ENCODE measurements at regions not wholly inside any gene's neighbourhood (a gene's known extent, or its start where the extent isn't known, plus 50 kb on each side); places are given as distances from the start of the nearest gene placed in this dataset.

- intact Hi-C loops (cut with micrococcal nuclease; ENCODE audit: unreplicated experiment): no loop called here
- Histone ChIP-seq H3K27me3 (ENCODE audit: control insufficient read depth in 1 of 2, insufficient read depth in 2 of 2, low read length in 2 of 2) (no peaks in the 10 kb centered on the region), H4K20me1 (ENCODE audit: insufficient read depth, low read length) (no peaks in the 10 kb centered on the region; the same call in 1 of the 2 replicates), H3K4me1 (ENCODE audit: insufficient read depth, low read length) (no peaks in the 10 kb centered on the region), H3K36me3 (replicated peaks in 1 of 2; ENCODE audit: control insufficient read depth in 1 of 2, insufficient read depth in 2 of 2, low read length in 2 of 2) (no peaks in the 10 kb centered on the region), H3K4me2 (ENCODE audit: low read depth, low read length) (no peak overlapping the region), H3K9me3 (ENCODE audit: low read length) (no peaks in the 10 kb centered on the region), H3K79me2 (ENCODE audit: insufficient read depth, low read length) (no peaks in the 10 kb centered on the region), H2AFZ (ENCODE audit: low read length) (no peak overlapping the region), H3K27ac (ENCODE audit: extremely low read length, insufficient read depth, low read length) (no peak overlapping the region), H3K9ac (ENCODE audit: insufficient read depth, low read depth, low read length) (no peak overlapping the region), H3K4me3 (replicated peaks in 1 of 3; ENCODE audit: insufficient read depth in 1 of 3, low read depth in 2 of 3, low read length in 3 of 3) (no peak overlapping the region)
- POLR2A ChIA-PET: no interaction called here
- FAIRE-seq (no peak), ATAC-seq (no peak), DNase-seq (ENCODE audit: low spot score) (no peak)
- TF ChIP-seq AGO2 (optimal IDR thresholded peaks at IDR 0.05; ENCODE audit: low read depth, low read length) (no peak), GLI4 (CRISPR knock-in tag; IDR thresholded peaks at IDR 0.05; ENCODE audit: borderline replicate concordance) (no peak), RFX3 (CRISPR knock-in tag; IDR thresholded peaks at IDR 0.05) (no peak), RNF2 (conservative IDR thresholded peaks at IDR 0.05; ENCODE audit: low read depth) (no peak), ZSCAN22 (CRISPR knock-in tag; IDR thresholded peaks at IDR 0.05) (no peak), GLMP (CRISPR knock-in tag; IDR thresholded peaks at IDR 0.05; ENCODE audit: borderline replicate concordance) (no peak), ZFP82 (CRISPR knock-in tag; IDR thresholded peaks at IDR 0.05; ENCODE audit: borderline replicate concordance) (no peak), JUND (CRISPR knock-in tag; IDR thresholded peaks at IDR 0.05) (no peak), ZNF512 (CRISPR knock-in tag; IDR thresholded peaks at IDR 0.05) (no peak), ZEB1 (IDR thresholded peaks at IDR 0.05; ENCODE audit: insufficient replicate concordance, low read depth) (no peak), ZFP36L2 (CRISPR knock-in tag; IDR thresholded peaks at IDR 0.05) (no peak), ZNF605 (CRISPR knock-in tag; IDR thresholded peaks at IDR 0.05) (no peak), SNRNP70 (IDR thresholded peaks at IDR 0.05; ENCODE audit: low read depth, low read length) (no peak), IKZF4 (CRISPR knock-in tag; IDR thresholded peaks at IDR 0.05; ENCODE audit: borderline replicate concordance, low read depth, not compliant biosample characterization) (no peak)
- no TSS peak for BruUV-seq (replicated peaks)
- CTCF ChIA-PET (ENCODE audit: low intra/inter-chr PET ratio, low total read pairs): no interaction called here
- in situ Hi-C loops (cut with HindIII; ENCODE audit: extremely low pct_ligation_motif_present, low pct_unique_long_range_greater_than_20kb): no loop called here
- WGBS (ENCODE audit: low lambda C conversion rate): 46% methylated on average over 4 of the region's 4 CpGs
Measured at GRCh38 chr18:45557287-45557686, 58.0 kb upstream of the SLC14A2 start.
